ENCODE measurements at regions not wholly inside any gene's neighbourhood (a gene's known extent, or its start where the extent isn't known, plus 50 kb on each side); places are given as distances from the start of the nearest gene placed in this dataset.

GRCh38 chrX:123075947-123076561, 108.0 kb upstream of the GRIA3 start:
- ChIA-PET POLR2A (no interaction called here), CTCF (no interaction called here)
- TF ChIP-seq, protein P1, sequence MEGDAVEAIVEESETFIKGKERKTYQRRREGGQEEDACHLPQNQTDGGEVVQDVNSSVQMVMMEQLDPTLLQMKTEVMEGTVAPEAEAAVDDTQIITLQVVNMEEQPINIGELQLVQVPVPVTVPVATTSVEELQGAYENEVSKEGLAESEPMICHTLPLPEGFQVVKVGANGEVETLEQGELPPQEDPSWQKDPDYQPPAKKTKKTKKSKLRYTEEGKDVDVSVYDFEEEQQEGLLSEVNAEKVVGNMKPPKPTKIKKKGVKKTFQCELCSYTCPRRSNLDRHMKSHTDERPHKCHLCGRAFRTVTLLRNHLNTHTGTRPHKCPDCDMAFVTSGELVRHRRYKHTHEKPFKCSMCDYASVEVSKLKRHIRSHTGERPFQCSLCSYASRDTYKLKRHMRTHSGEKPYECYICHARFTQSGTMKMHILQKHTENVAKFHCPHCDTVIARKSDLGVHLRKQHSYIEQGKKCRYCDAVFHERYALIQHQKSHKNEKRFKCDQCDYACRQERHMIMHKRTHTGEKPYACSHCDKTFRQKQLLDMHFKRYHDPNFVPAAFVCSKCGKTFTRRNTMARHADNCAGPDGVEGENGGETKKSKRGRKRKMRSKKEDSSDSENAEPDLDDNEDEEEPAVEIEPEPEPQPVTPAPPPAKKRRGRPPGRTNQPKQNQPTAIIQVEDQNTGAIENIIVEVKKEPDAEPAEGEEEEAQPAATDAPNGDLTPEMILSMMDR (IDR thresholded peaks at IDR 0.05; ENCODE audit: control extremely low read depth, extremely low read depth, low read depth, missing control alignments): no peak
- no peak for DNase-seq (ENCODE audit: extremely low spot score)

DNA sequence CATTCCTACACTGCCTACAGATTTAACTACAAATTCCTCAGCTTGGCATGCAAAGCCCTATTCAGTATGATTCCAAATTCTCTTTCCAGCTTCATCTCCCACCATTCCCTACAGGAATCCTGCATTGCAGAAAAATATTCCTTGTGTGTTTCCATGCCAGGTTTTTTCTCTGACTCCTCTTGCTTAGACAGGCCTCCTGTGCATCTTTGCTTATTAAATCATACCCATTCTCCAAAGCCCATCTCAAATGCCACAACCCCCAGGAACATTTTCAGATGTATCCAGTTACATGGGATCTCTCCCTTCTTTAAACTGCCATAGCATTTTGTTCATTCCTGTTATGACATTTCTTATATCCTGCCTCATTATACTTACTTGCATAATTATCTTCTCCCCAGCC, 106.4 kb upstream of the GRIA3 start:
- CTCF ChIA-PET: no interaction called here
- no peak for DNase-seq (ENCODE audit: extremely low spot score)
- TF ChIP-seq, protein P1 (IDR thresholded peaks at IDR 0.05; ENCODE audit: control extremely low read depth, extremely low read depth, low read depth, missing control alignments): no peak
- POLR2A ChIA-PET: no interaction called here

DNA sequence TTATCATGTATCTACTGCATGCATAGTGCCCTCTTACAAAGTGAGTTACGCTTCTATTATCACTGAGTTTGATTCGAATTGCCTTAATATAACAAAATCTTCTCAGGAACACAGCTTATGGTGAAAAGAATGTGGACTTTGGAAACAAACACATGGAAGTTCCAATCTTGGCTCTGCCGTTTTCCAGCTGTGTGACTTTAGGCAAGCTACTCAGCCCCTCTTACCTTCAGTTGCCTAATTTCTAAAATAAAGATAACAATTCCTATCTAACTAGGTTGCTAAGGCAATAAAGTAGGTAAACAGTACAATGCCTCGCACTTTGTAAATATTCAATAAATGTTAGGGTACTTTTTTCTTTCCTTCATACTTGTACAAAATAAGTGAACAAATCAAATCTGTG, 104.0 kb upstream of the GRIA3 start:
- TF ChIP-seq, protein P1 (IDR thresholded peaks at IDR 0.05; ENCODE audit: control extremely low read depth, extremely low read depth, low read depth, missing control alignments): no peak
- CTCF ChIA-PET: no interaction called here
- DNase-seq (ENCODE audit: extremely low spot score): no peak
- POLR2A ChIA-PET: no interaction called here

DNA sequence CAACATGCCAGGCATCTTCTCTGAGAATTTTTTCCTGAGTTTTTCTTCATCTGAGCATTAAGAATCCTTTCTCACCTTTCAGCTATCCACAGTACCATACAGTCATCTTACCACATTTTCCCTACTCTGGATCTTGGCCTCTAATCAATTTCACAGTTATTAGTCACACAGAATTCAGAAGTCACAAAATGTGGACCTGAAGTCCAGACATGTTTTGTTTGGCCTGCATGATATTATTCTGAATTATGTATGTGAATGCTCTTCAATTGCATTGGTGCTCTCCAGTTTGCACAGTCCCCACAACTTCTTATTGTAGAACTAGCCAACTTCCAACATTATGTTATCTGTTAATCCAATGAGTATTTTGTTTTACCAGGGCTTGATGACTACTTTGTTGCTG, 102.3 kb upstream of the GRIA3 start:
- ChIA-PET POLR2A (no interaction called here), CTCF (no interaction called here)
- TF ChIP-seq, protein P1 (IDR thresholded peaks at IDR 0.05; ENCODE audit: control extremely low read depth, extremely low read depth, low read depth, missing control alignments): no peak
- DNase-seq (ENCODE audit: extremely low spot score): no peak

- TF ChIP-seq, protein P1 (IDR thresholded peaks at IDR 0.05; ENCODE audit: control extremely low read depth, extremely low read depth, low read depth, missing control alignments): no peak
- ChIA-PET CTCF (no interaction called here), POLR2A (no interaction called here)
- DNase-seq (ENCODE audit: extremely low spot score): no peak
These were observed 100.2 kb upstream of the GRIA3 start for GRCh38 chrX:123083924-123084323.

DNA sequence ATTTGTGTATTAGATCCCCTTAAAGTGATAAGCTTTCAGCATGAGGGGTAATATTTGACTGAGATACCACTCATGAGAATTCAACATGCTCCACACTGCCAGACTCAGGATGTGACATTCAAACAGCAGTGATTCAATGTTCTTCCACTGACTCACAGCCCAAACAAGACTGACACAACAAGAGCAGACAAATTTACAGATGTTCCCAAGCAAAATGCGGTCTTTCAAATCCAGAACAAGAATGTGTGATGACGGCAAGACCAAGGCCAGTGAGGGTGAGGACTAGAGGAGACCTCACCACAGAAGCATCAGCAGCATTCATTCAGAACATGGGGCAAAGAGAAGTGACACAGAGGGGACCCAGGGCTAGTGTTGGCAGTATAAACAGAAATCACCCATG, 99.3 kb upstream of the GRIA3 start:
- CTCF ChIA-PET: no interaction called here
- POLR2A ChIA-PET: no interaction called here
- DNase-seq (ENCODE audit: extremely low spot score): no peak
- TF ChIP-seq, protein P1 (IDR thresholded peaks at IDR 0.05; ENCODE audit: control extremely low read depth, extremely low read depth, low read depth, missing control alignments): no peak
